IMR-90 (cell line): ENCODE measurements at regions not wholly inside any gene's neighbourhood (a gene's known extent, or its start where the extent isn't known, plus 50 kb on each side); places are given as distances from the start of the nearest gene placed in this dataset.

Experiments
- ATAC-seq: fragments of 200-7000 bp; cut with Tn5 transposase; 2 replicates; pipeline ENCODE4 v1.9.1; 2020; ENCODE audit warnings: low read depth, mild to moderate bottlenecking, moderate library complexity
- BruUV-seq: library from RNA; stranded (reverse); fragments of 400-500 nt; replicated peaks from 2 replicates; lab custom pipeline; 2021; lab: Mats Ljungman, UMichigan
- CTCF ChIA-PET: fragments of 300-600 bp; formaldehyde crosslinking; extraction: SDS; loops from one replicate; lab custom pipeline; 2021; ENCODE audit warnings: antibody characterized with exemption; lab: Yijun Ruan, JAX
- POLR2A ChIA-PET: fragments of 300-600 bp; sonication (Branson Sonifier 250); formaldehyde crosslinking; loops from one replicate; lab custom pipeline; 2022; ENCODE audit warnings: antibody characterized with exemption; ENCODE audit not compliant: unreplicated experiment; lab: Charles Lee
- DNase-seq: peaks from one replicate; pipeline ENCODE4 v3.0.0; 2013
- H2AFZ ChIP-seq: replicated peaks from 2 replicates; pipeline ENCODE3; 2013; ENCODE audit warnings: low read length, mild to moderate bottlenecking; ENCODE audit not compliant: poor library complexity
- H2AK5ac ChIP-seq: 2 replicates; pipeline ENCODE4 v1.6.1; 2013; ENCODE audit warnings: low read depth, low read length, inconsistent platforms
- H2AK9ac ChIP-seq: replicated peaks from 2 replicates; pipeline ENCODE3; 2013; ENCODE audit warnings: mild to moderate bottlenecking, low read depth, low read length, moderate library complexity; ENCODE audit not compliant: poor library complexity
- H2BK120ac ChIP-seq: 2 replicates; pipeline ENCODE4 v1.6.1; 2013; ENCODE audit warnings: low read depth, low read length, inconsistent platforms
- H2BK15ac ChIP-seq: 3 replicates; pipeline ENCODE4 v1.6.1; 2013; ENCODE audit warnings: low read depth, low read length, inconsistent platforms
- H2BK20ac ChIP-seq: 2 replicates; pipeline ENCODE4 v1.6.1; 2013; ENCODE audit warnings: low read depth, mild to moderate bottlenecking, inconsistent platforms, low read length, moderate library complexity
- H2BK5ac ChIP-seq: 2 replicates; pipeline ENCODE4 v1.6.1; 2013; ENCODE audit warnings: mild to moderate bottlenecking, low read depth, low read length, inconsistent platforms; ENCODE audit not compliant: poor library complexity, severe bottlenecking
- H3K14ac ChIP-seq: replicated peaks from 2 replicates; pipeline ENCODE4 v1.6.1; 2013; ENCODE audit warnings: low read depth, low read length, inconsistent platforms
- H3K18ac ChIP-seq: 2 replicates; pipeline ENCODE4 v1.6.1; 2013; ENCODE audit warnings: low read depth, low read length, control low read depth
- H3K23ac ChIP-seq: 2 replicates; pipeline ENCODE4 v1.6.1; 2013; ENCODE audit warnings: low read depth, low read length, inconsistent platforms
- H3K27ac ChIP-seq: 2 replicates; pipeline ENCODE4 v1.5.1; 2013; ENCODE audit warnings: mild to moderate bottlenecking, control low read depth, low read length; ENCODE audit not compliant: insufficient read depth
- H3K27me3 ChIP-seq: 2 replicates; pipeline ENCODE4 v1.6.1; 2013; ENCODE audit warnings: low read length; ENCODE audit not compliant: control insufficient read depth, insufficient read depth
- H3K36me3 ChIP-seq: 2 replicates; pipeline ENCODE4 v1.6.1; 2013; ENCODE audit warnings: low read length, mixed read lengths; ENCODE audit not compliant: control insufficient read depth, insufficient read depth
- H3K4ac ChIP-seq: 2 replicates; pipeline ENCODE4 v1.6.1; 2013; ENCODE audit warnings: low read depth, low read length, inconsistent platforms
- H3K4me1 ChIP-seq: 2 replicates; pipeline ENCODE4 v1.6.1; 2013; ENCODE audit warnings: low read length, mixed read lengths; ENCODE audit not compliant: control insufficient read depth, insufficient read depth
- H3K4me2 ChIP-seq: 2 replicates; pipeline ENCODE4 v1.6.1; 2013; ENCODE audit warnings: low read depth, mild to moderate bottlenecking, control low read depth, low read length, moderate library complexity
- H3K4me3 ChIP-seq: 2 replicates; pipeline ENCODE4 v1.5.1; 2013; ENCODE audit warnings: low read depth, mild to moderate bottlenecking, control low read depth, low read length, moderate library complexity; ENCODE audit not compliant: insufficient read depth
- H3K56ac ChIP-seq: 2 replicates; pipeline ENCODE4 v1.6.1; 2013; ENCODE audit warnings: low read length, inconsistent platforms; ENCODE audit not compliant: insufficient read depth; ENCODE audit errors: extremely low read depth
- H3K79me1 ChIP-seq, 2 experiments: 2 replicates each; pipeline ENCODE4 v1.6.1; 2013; ENCODE audit warnings: low read length in 2 of 2, inconsistent platforms in 1 of 2, low read depth in 1 of 2
- H3K9ac ChIP-seq: 2 replicates; pipeline ENCODE4 v1.6.1; 2013; ENCODE audit warnings: low read depth, low read length, control low read depth
- H3K9me1 ChIP-seq: 2 replicates; pipeline ENCODE4 v1.6.1; 2013; ENCODE audit warnings: low read length, inconsistent platforms; ENCODE audit not compliant: insufficient read depth
- H3K9me3 ChIP-seq: 2 replicates; pipeline ENCODE4 v1.6.1; 2013; ENCODE audit warnings: low read length; ENCODE audit not compliant: control insufficient read depth, insufficient read depth
- H4K20me1 ChIP-seq: 2 replicates; pipeline ENCODE4 v1.6.1; 2013; ENCODE audit warnings: low read length, inconsistent platforms; ENCODE audit not compliant: insufficient read depth
- H4K5ac ChIP-seq: 2 replicates; pipeline ENCODE4 v1.6.1; 2013; ENCODE audit warnings: mild to moderate bottlenecking, low read depth, low read length, control low read depth
- H4K8ac ChIP-seq, 2 experiments: 2 replicates each; pipeline ENCODE4 v1.6.1; 2013; ENCODE audit warnings: low read depth in 2 of 2, low read length in 2 of 2, control low read depth in 1 of 2, inconsistent platforms in 1 of 2
- H4K91ac ChIP-seq: 2 replicates; pipeline ENCODE4 v1.6.1; 2013; ENCODE audit warnings: low read depth, low read length, inconsistent platforms; ENCODE audit not compliant: insufficient read depth
- BHLHE40 ChIP-seq: fragments of 150-350 bp; IDR thresholded peaks from 2 replicates; pipeline ENCODE4 v1.6.1; 2016; ENCODE audit warnings: mild to moderate bottlenecking, low read depth, low read length
- CEBPB ChIP-seq: IDR thresholded peaks from 2 replicates; pipeline ENCODE4 v1.6.1; 2012; ENCODE audit warnings: low read depth, low read length, improper control_type of control experiment
- CTCF ChIP-seq: conservative IDR thresholded peaks from 2 replicates; pipeline ENCODE4 v1.5.1; 2012; ENCODE audit warnings: mild to moderate bottlenecking, low read depth, low read length, improper control_type of control experiment
- FOS ChIP-seq: fragments of 150-350 bp; IDR thresholded peaks from 2 replicates; pipeline ENCODE4 v1.6.1; 2016; ENCODE audit warnings: low read depth, low read length
- MAFK ChIP-seq: IDR thresholded peaks from 2 replicates; pipeline ENCODE4 v1.6.1; 2012; ENCODE audit warnings: low read depth, low read length, improper control_type of control experiment
- MAZ ChIP-seq: IDR thresholded peaks from 2 replicates; pipeline ENCODE4 v1.6.1; 2012; ENCODE audit warnings: low read depth, mild to moderate bottlenecking, low read length, improper control_type of control experiment, moderate library complexity, borderline replicate concordance
- MXI1 ChIP-seq: IDR thresholded peaks from 2 replicates; pipeline ENCODE4 v1.6.1; 2012; ENCODE audit warnings: low read depth, mild to moderate bottlenecking, low read length, moderate library complexity, borderline replicate concordance
- NFE2L2 ChIP-seq: fragments of 150-350 bp; IDR thresholded peaks from 2 replicates; pipeline ENCODE4 v1.6.1; 2016; ENCODE audit warnings: low read depth, mild to moderate bottlenecking, low read length
- POLR2A ChIP-seq: IDR thresholded peaks from 2 replicates; pipeline ENCODE4 v1.6.1; 2012; ENCODE audit warnings: mild to moderate bottlenecking, low read depth, low read length
- RAD21 ChIP-seq: IDR thresholded peaks from 2 replicates; pipeline ENCODE4 v1.6.1; 2012; ENCODE audit warnings: low read length, improper control_type of control experiment
- RFX5 ChIP-seq: IDR thresholded peaks from 2 replicates; pipeline ENCODE4 v1.8.0; 2012; ENCODE audit warnings: low read depth, mild to moderate bottlenecking, low read length, moderate library complexity
- SMC3 ChIP-seq: fragments of 150-350 bp; IDR thresholded peaks from 2 replicates; pipeline ENCODE4 v1.6.1; 2016; ENCODE audit warnings: low read depth, mild to moderate bottlenecking, antibody characterized with exemption, low read length, moderate library complexity
- WGBS, 2 experiments: methylation state at CpG; one replicate each; pipeline versions ENCODE4 v1.1.5 to v1.1.7; 2013; ENCODE audit warnings: missing lambda C conversion rate in 2 of 2; ENCODE audit not compliant: insufficient read length in 1 of 2; ENCODE audit errors: extremely low coverage in 2 of 2; 5-methylcytosine and 5-hydroxymethylcytosine counted together
- dilution Hi-C: fragments of 300-500 bp; cut with HindIII; formaldehyde crosslinking; loops from one replicate; pipeline ENCODE4 v1.14.3; 2018; ENCODE audit warnings: low sequenced_read_pairs; ENCODE audit not compliant: unreplicated experiment
- in situ Hi-C: fragments of 300-500 bp; cut with MboI; formaldehyde crosslinking; loops from 3 replicates; pipeline ENCODE4 v1.14.3; 2019; ENCODE audit warnings: low sequenced_read_pairs, inconsistent platforms, mixed read lengths
- intact Hi-C: fragments of 100-400 bp; cut with micrococcal nuclease; formaldehyde crosslinking; loops from 2 replicates; pipeline ENCODE4 v1.10.0; 2022
- TF ChIP-seq, protein P1 (sequence below): fragments of 150-350 bp; IDR thresholded peaks from 2 replicates; pipeline ENCODE4 v1.6.1; 2016; ENCODE audit warnings: low read depth, mild to moderate bottlenecking, low read length, moderate library complexity, borderline replicate concordance
- TF ChIP-seq, protein P2 (sequence below): fragments of 150-350 bp; IDR thresholded peaks from 2 replicates; pipeline ENCODE4 v1.6.1; 2017; ENCODE audit warnings: mild to moderate bottlenecking, antibody characterized with exemption, low read length, low read depth

DNA sequence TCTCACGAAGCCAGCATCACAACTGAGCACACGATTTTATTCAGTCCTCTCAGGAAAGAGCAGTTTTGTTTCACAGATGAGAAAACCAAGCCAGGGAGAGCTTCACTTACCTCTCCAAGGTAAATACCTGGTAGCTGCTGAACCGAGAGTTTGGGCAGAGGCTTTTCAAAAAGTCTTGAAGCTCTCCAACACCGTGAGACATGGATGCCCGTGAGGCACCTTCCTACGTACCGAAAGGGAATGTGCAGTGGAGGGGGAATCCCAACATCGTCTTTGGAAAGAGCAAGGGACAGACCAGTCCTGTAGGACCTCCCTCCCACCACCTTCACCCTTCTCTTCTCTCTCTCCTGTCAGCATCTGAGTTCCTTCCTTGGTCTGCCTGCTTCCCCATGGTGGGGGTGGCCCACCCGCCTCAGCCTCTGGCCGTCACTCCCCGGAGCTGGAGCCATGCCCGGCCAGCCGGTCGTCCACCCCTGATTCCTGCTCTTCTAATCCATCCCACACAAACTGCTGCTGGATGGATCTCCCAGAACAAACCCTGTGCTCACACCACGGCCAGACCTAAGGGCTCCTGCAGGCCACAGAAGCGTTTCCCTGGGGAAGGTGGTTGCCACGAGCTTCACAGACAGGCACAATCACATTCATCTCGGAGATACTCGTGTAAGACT, 97.3 kb upstream of the SNTG2 start:
- H3K18ac ChIP-seq, result no peak overlapping the region
- H3K4me3 ChIP-seq, result no peak overlapping the region
- TF ChIP-seq CTCF, result no peak
- TF ChIP-seq CEBPB, result no peak
- no peak for TF ChIP-seq MXI1
- no peak for TF ChIP-seq SMC3
- TF ChIP-seq, protein P1, sequence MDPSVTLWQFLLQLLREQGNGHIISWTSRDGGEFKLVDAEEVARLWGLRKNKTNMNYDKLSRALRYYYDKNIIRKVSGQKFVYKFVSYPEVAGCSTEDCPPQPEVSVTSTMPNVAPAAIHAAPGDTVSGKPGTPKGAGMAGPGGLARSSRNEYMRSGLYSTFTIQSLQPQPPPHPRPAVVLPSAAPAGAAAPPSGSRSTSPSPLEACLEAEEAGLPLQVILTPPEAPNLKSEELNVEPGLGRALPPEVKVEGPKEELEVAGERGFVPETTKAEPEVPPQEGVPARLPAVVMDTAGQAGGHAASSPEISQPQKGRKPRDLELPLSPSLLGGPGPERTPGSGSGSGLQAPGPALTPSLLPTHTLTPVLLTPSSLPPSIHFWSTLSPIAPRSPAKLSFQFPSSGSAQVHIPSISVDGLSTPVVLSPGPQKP, result no peak
- no peak for TF ChIP-seq BHLHE40
- TF ChIP-seq, protein P2, sequence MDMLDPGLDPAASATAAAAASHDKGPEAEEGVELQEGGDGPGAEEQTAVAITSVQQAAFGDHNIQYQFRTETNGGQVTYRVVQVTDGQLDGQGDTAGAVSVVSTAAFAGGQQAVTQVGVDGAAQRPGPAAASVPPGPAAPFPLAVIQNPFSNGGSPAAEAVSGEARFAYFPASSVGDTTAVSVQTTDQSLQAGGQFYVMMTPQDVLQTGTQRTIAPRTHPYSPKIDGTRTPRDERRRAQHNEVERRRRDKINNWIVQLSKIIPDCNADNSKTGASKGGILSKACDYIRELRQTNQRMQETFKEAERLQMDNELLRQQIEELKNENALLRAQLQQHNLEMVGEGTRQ, result no peak
- TF ChIP-seq MAZ, result no peak
- no peak for TF ChIP-seq NFE2L2
- TF ChIP-seq RAD21, result no peak
- no peak for TF ChIP-seq RFX5
- TF ChIP-seq FOS, result no peak
- TF ChIP-seq POLR2A, result no peak
- TF ChIP-seq MAFK, result no peak
- H3K27me3 ChIP-seq, result no peaks in the 10 kb centered on the region
- intact Hi-C loops, result no loop called here
- no peak overlapping the region for H3K4me2 ChIP-seq
- H2BK5ac ChIP-seq, result no peak overlapping the region
- peaks cover 8% of the 10 kb centered on the region for H3K9me3 ChIP-seq
- H3K27ac ChIP-seq, result no peak overlapping the region
- dilution Hi-C loops, result no loop called here
- no peaks in the 10 kb centered on the region for H4K20me1 ChIP-seq
- no peak overlapping the region for H2AK5ac ChIP-seq
- H2AK9ac ChIP-seq, result no peak overlapping the region
- no peak overlapping the region for H3K14ac ChIP-seq
- no peaks in the 10 kb centered on the region for H3K9me1 ChIP-seq
- no peaks in the 10 kb centered on the region for H3K79me1 ChIP-seq
- in situ Hi-C loops, result loop anchor here (10.0 kb wide), 1 partner anchor 691 kb away; no protein-coding TSS in a partner anchor
- H3K4ac ChIP-seq, result no peak overlapping the region
- no peak overlapping the region for H4K8ac ChIP-seq
- H4K5ac ChIP-seq, result no peak overlapping the region
- no peak overlapping the region for H2AFZ ChIP-seq
- no peak overlapping the region for H2BK15ac ChIP-seq
- H4K91ac ChIP-seq, result no peak overlapping the region
- CTCF ChIA-PET, result no interaction called here
- H2BK20ac ChIP-seq, result no peak overlapping the region
- BruUV-seq, result no TSS peak
- POLR2A ChIA-PET, result no interaction called here
- ATAC-seq (no peak), DNase-seq (no peak)
- no peaks in the 10 kb centered on the region for H3K4me1 ChIP-seq
- H3K23ac ChIP-seq, result no peak overlapping the region
- H3K36me3 ChIP-seq, result no peaks in the 10 kb centered on the region
- H2BK120ac ChIP-seq, result no peak overlapping the region
- 30% methylated on average over 2 of the region's 19 CpGs; no CpG with 5 or more reads in 1 of the 2 experiments for WGBS, 2 experiments
- H3K56ac ChIP-seq, result no peak overlapping the region
- no peak overlapping the region for H3K9ac ChIP-seq
